Omental fat pad (tissue), 3 donors: ENCODE measurements at regions not wholly inside any gene's neighbourhood (a gene's known extent, or its start where the extent isn't known, plus 50 kb on each side); places are given as distances from the start of the nearest gene placed in this dataset.

Experiments
- ATAC-seq: fragments of 150-250 bp; one replicate; pipeline ENCODE4 v1.9.1; 2016; ENCODE audit warnings: mild to moderate bottlenecking, moderate library complexity; ENCODE audit not compliant: low FRiP score
- DNase-seq: peaks from one replicate; pipeline ENCODE4 v3.0.0-alpha.2; 2019; ENCODE audit warnings: low spot score
- CTCF ChIP-seq, 3 donors: fragments of 450-650 bp; IDR thresholded peaks; one replicate each; pipeline ENCODE4 v1.5.1; 2016 to 2017; ENCODE audit warnings: antibody characterized with exemption in 3 of 3, mild to moderate bottlenecking in 3 of 3, moderate library complexity in 2 of 3

GRCh38 chr6:104282581-104282980, 577.1 kb downstream of the HACE1 start:
- DNase-seq = no peak
- no peak for ATAC-seq
- no peak for TF ChIP-seq CTCF (IDR thresholded peaks at IDR 0.05)

- TF ChIP-seq CTCF (IDR thresholded peaks at IDR 0.05) = no peak
- DNase-seq (no peak), ATAC-seq (no peak)
Observed at GRCh38 chr6:104281370-104281769, 578.3 kb downstream of the HACE1 start.

GRCh38 chr6:104268389-104268788, 591.3 kb downstream of the HACE1 start:
- TF ChIP-seq CTCF (IDR thresholded peaks at IDR 0.05) = no peak
- ATAC-seq (no peak), DNase-seq (no peak)

DNA sequence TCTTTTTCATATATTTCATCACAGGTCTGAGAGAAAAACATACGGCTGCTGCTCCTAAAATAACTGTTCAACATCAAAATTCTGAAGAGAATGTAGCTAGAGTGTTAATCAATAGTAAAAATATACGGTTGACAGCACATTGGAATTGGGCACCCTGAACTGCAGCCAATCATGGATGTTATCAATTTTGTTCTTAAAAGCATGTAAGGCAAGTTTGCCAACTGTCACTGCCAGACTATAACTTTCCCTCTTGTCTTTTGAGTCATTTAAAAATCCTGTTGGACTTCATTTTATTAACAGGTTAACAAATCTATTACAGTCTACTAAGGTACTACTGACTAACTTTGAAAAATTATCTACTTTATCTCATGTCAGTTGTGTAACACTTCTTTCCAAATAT, 592.8 kb downstream of the HACE1 start:
- ATAC-seq (no peak), DNase-seq (no peak)
- TF ChIP-seq CTCF (IDR thresholded peaks at IDR 0.05) = no peak

GRCh38 chr6:104256646-104257045, 603.1 kb downstream of the HACE1 start:
- ATAC-seq (no peak), DNase-seq (no peak)
- TF ChIP-seq CTCF (IDR thresholded peaks at IDR 0.05) = no peak

GRCh38 chr6:104253236-104253635, 606.5 kb downstream of the HACE1 start:
- no peak for ATAC-seq
- TF ChIP-seq CTCF (IDR thresholded peaks at IDR 0.05) = no peak

GRCh38 chr6:104252276-104252675, 607.4 kb downstream of the HACE1 start:
- no peak for TF ChIP-seq CTCF (IDR thresholded peaks at IDR 0.05)
- DNase-seq = no peak
- no peak for ATAC-seq

More at GRCh38 chr6:104253236-104253635, 606.5 kb downstream of the HACE1 start:
- DNase-seq = no peak
